WTC11 (cell line): ENCODE measurements at regions not wholly inside any gene's neighbourhood (a gene's known extent, or its start where the extent isn't known, plus 50 kb on each side); places are given as distances from the start of the nearest gene placed in this dataset.

Experiments
- ATAC-seq: fragments of 200-7000 bp; cut with Tn5 transposase; 2 replicates; pipeline ENCODE4 v1.10.0; 2021; ENCODE audit warnings: mild to moderate bottlenecking, moderate library complexity
- CTCF ChIA-PET: fragments of 300-600 bp; sonication (Branson Sonifier 250); formaldehyde crosslinking; loops from one replicate; lab custom pipeline; 2021; ENCODE audit warnings: antibody characterized with exemption; lab: Charles Lee
- POLR2A ChIA-PET: fragments of 350-600 bp; sonication (Branson Sonifier 250); formaldehyde crosslinking; loops from one replicate; lab custom pipeline; 2021; ENCODE audit warnings: antibody characterized with exemption; lab: Charles Lee
- DNase-seq: peaks from one replicate; pipeline ENCODE4 v3.0.0; 2021; ENCODE audit warnings: low spot score
- H3K27ac Mint-ChIP-seq: 2 replicates; pipeline ENCODE4 v1.8.0; 2021; ENCODE audit warnings: mixed read lengths
- H3K27me3 Mint-ChIP-seq: 2 replicates; pipeline ENCODE4 v1.8.0; 2021; ENCODE audit warnings: low read depth, mild to moderate bottlenecking, moderate library complexity, mixed read lengths
- H3K36me3 Mint-ChIP-seq: 2 replicates; pipeline ENCODE4 v1.8.0; 2021; ENCODE audit warnings: mixed read lengths
- H3K4me1 Mint-ChIP-seq: 2 replicates; pipeline ENCODE4 v1.8.0; 2022; ENCODE audit warnings: mixed read lengths
- H3K4me3 Mint-ChIP-seq: 2 replicates; pipeline ENCODE4 v1.8.0; 2021; ENCODE audit warnings: mild to moderate bottlenecking, moderate library complexity, mixed read lengths
- H3K9me3 Mint-ChIP-seq: 2 replicates; pipeline ENCODE4 v1.8.0; 2021; ENCODE audit warnings: mixed read lengths
- ESRRA ChIP-seq: sonication (generic); formaldehyde crosslinking; IDR thresholded peaks from 2 replicates; pipeline ENCODE4 v1.8.1; 2022; ENCODE audit warnings: mild to moderate bottlenecking, missing genetic modification reagents, borderline replicate concordance
- GRHL2 ChIP-seq: fragments of 250-450 bp; sonication (Bioruptor Pico); IDR thresholded peaks from 2 replicates; pipeline ENCODE4 v1.8.0; 2022; ENCODE audit warnings: mild to moderate bottlenecking, moderate library complexity; ENCODE audit not compliant: insufficient replicate concordance, severe bottlenecking
- IRF2 ChIP-seq: sonication (generic); formaldehyde crosslinking; IDR thresholded peaks from 2 replicates; pipeline ENCODE4 v1.8.0; 2022; ENCODE audit warnings: low read depth, missing genetic modification reagents, borderline replicate concordance
- JUN ChIP-seq: sonication (generic); formaldehyde crosslinking; IDR thresholded peaks from 2 replicates; pipeline ENCODE4 v1.8.0; 2023; ENCODE audit warnings: mild to moderate bottlenecking, missing genetic modification reagents
- MYBL2 ChIP-seq: sonication (generic); formaldehyde crosslinking; IDR thresholded peaks from 2 replicates; pipeline ENCODE4 v1.8.1; 2023; ENCODE audit warnings: mild to moderate bottlenecking, moderate library complexity, missing genetic modification reagents
- NFE2L1 ChIP-seq: sonication (generic); formaldehyde crosslinking; IDR thresholded peaks from 2 replicates; pipeline ENCODE4 v1.8.1; 2023; ENCODE audit warnings: missing genetic modification reagents
- NFYB ChIP-seq: sonication (generic); formaldehyde crosslinking; conservative IDR thresholded peaks from 2 replicates; pipeline ENCODE4 v1.8.0; 2022; ENCODE audit warnings: low read depth, missing genetic modification reagents
- NR3C1 ChIP-seq: sonication (generic); formaldehyde crosslinking; conservative IDR thresholded peaks from 2 replicates; pipeline ENCODE4 v1.8.1; 2023; ENCODE audit warnings: low read depth, mild to moderate bottlenecking, missing genetic modification reagents
- ZNF232 ChIP-seq: sonication (generic); formaldehyde crosslinking; IDR thresholded peaks from 2 replicates; pipeline ENCODE4 v1.8.0; 2022; ENCODE audit warnings: mild to moderate bottlenecking, missing genetic modification reagents
- ZNF317 ChIP-seq: sonication (generic); formaldehyde crosslinking; IDR thresholded peaks from 2 replicates; pipeline ENCODE4 v1.8.1; 2023; ENCODE audit warnings: low read depth, mild to moderate bottlenecking, moderate library complexity, missing genetic modification reagents, borderline replicate concordance
- TF ChIP-seq, protein P1 (sequence below): sonication (generic); formaldehyde crosslinking; IDR thresholded peaks from 2 replicates; pipeline ENCODE4 v1.8.1; 2023; ENCODE audit warnings: mild to moderate bottlenecking, moderate library complexity, missing genetic modification reagents
- TF ChIP-seq, protein P2 (sequence below): sonication (generic); formaldehyde crosslinking; IDR thresholded peaks from 2 replicates; pipeline ENCODE4 v1.8.0; 2022; ENCODE audit warnings: mild to moderate bottlenecking, missing genetic modification reagents
- TF ChIP-seq, protein P3 (sequence below): fragments of 250-450 bp; sonication (Bioruptor Pico); IDR thresholded peaks from 2 replicates; pipeline ENCODE4 v2.1.2; 2022; ENCODE audit warnings: mild to moderate bottlenecking, moderate library complexity
- TF ChIP-seq, protein P4 (sequence below): sonication (generic); formaldehyde crosslinking; IDR thresholded peaks from 2 replicates; pipeline ENCODE4 v1.8.0; 2022; ENCODE audit warnings: mild to moderate bottlenecking, missing genetic modification reagents
- TF ChIP-seq, protein P5 (sequence below): sonication (generic); formaldehyde crosslinking; IDR thresholded peaks from 2 replicates; pipeline ENCODE4 v1.8.1; 2022; ENCODE audit warnings: mild to moderate bottlenecking, moderate library complexity, missing genetic modification reagents
- TF ChIP-seq, protein P6 (sequence below): sonication (generic); formaldehyde crosslinking; IDR thresholded peaks from 2 replicates; pipeline ENCODE4 v1.8.0; 2023; ENCODE audit warnings: mild to moderate bottlenecking, missing genetic modification reagents
- TF ChIP-seq, protein P7 (sequence below): sonication (generic); formaldehyde crosslinking; IDR thresholded peaks from 2 replicates; pipeline ENCODE4 v1.8.0; 2023; ENCODE audit warnings: missing genetic modification reagents, mild to moderate bottlenecking, borderline replicate concordance
- TF ChIP-seq, protein P8 (sequence below): sonication (generic); formaldehyde crosslinking; IDR thresholded peaks from 2 replicates; pipeline ENCODE4 v1.8.1; 2023; ENCODE audit warnings: mild to moderate bottlenecking, missing genetic modification reagents, moderate library complexity

DNA sequence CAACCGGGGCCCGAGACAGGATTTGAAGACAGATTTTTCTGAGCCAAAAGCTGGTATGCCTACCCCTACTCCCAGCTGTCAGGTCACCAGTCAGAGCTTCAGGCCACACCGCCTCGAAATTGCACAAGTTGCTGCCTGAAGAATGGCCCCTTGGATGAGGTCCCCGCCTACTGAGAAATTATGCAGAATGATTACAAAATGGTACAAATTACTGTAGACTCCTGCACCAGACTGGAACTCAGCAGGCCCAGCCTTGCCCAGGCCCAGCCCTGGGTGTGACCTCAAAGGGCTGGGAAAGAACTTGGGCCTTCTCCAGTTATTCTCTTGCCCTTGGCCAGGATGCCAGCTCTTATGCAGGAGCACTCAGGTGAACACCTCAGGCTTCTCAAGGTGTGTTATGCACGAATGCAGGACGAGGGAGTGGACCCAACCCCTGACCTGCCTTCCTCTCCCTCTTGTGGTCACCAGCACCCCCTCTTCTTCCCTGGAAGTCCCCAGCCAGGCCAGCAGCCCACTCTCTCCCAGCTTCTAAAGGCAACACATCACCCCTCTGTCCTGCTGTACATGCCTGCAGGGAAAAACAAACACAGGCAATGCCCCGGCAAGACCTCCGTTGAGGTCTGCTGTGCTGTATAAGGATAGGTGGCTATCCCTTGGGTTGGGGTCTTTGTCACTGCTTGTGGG is 88.7 kb upstream of the NAA20 start:
- Mint-ChIP-seq H3K27me3 (no peaks in the 10 kb centered on the region; the same call in 1 of the 2 replicates), H3K4me3 (no peak overlapping the region), H3K4me1 (peaks cover 13% of the 10 kb centered on the region), H3K36me3 (no peaks in the 10 kb centered on the region), H3K27ac (no peak overlapping the region), H3K9me3 (no peaks in the 10 kb centered on the region)
- CTCF ChIA-PET = no interaction called here
- no peak for DNase-seq
- no peak for TF ChIP-seq ESRRA
- TF ChIP-seq IRF2 (CRISPR knock-in tag) = no peak
- no peak for TF ChIP-seq NFYB (CRISPR knock-in tag)
- TF ChIP-seq, protein P1, sequence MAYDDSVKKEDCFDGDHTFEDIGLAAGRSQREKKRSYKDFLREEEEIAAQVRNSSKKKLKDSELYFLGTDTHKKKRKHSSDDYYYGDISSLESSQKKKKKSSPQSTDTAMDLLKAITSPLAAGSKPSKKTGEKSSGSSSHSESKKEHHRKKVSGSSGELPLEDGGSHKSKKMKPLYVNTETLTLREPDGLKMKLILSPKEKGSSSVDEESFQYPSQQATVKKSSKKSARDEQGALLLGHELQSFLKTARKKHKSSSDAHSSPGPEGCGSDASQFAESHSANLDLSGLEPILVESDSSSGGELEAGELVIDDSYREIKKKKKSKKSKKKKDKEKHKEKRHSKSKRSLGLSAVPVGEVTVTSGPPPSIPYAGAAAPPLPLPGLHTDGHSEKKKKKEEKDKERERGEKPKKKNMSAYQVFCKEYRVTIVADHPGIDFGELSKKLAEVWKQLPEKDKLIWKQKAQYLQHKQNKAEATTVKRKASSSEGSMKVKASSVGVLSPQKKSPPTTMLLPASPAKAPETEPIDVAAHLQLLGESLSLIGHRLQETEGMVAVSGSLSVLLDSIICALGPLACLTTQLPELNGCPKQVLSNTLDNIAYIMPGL = no peak
- TF ChIP-seq, protein P2, sequence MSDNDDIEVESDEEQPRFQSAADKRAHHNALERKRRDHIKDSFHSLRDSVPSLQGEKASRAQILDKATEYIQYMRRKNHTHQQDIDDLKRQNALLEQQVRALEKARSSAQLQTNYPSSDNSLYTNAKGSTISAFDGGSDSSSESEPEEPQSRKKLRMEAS (CRISPR knock-in tag) = no peak
- TF ChIP-seq, protein P3, sequence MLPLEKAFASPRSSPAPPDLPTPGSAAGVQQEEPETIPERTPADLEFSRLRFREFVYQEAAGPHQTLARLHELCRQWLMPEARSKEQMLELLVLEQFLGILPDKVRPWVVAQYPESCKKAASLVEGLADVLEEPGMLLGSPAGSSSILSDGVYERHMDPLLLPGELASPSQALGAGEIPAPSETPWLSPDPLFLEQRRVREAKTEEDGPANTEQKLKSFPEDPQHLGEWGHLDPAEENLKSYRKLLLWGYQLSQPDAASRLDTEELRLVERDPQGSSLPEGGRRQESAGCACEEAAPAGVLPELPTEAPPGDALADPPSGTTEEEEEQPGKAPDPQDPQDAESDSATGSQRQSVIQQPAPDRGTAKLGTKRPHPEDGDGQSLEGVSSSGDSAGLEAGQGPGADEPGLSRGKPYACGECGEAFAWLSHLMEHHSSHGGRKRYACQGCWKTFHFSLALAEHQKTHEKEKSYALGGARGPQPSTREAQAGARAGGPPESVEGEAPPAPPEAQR (CRISPR knock-in tag) = no peak
- TF ChIP-seq, protein P4, sequence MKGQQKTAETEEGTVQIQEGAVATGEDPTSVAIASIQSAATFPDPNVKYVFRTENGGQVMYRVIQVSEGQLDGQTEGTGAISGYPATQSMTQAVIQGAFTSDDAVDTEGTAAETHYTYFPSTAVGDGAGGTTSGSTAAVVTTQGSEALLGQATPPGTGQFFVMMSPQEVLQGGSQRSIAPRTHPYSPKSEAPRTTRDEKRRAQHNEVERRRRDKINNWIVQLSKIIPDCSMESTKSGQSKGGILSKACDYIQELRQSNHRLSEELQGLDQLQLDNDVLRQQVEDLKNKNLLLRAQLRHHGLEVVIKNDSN (CRISPR knock-in tag) = no peak
- TF ChIP-seq, protein P5, sequence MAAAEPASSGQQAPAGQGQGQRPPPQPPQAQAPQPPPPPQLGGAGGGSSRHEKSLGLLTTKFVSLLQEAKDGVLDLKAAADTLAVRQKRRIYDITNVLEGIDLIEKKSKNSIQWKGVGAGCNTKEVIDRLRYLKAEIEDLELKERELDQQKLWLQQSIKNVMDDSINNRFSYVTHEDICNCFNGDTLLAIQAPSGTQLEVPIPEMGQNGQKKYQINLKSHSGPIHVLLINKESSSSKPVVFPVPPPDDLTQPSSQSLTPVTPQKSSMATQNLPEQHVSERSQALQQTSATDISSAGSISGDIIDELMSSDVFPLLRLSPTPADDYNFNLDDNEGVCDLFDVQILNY (CRISPR knock-in tag) = no peak
- TF ChIP-seq, protein P6, sequence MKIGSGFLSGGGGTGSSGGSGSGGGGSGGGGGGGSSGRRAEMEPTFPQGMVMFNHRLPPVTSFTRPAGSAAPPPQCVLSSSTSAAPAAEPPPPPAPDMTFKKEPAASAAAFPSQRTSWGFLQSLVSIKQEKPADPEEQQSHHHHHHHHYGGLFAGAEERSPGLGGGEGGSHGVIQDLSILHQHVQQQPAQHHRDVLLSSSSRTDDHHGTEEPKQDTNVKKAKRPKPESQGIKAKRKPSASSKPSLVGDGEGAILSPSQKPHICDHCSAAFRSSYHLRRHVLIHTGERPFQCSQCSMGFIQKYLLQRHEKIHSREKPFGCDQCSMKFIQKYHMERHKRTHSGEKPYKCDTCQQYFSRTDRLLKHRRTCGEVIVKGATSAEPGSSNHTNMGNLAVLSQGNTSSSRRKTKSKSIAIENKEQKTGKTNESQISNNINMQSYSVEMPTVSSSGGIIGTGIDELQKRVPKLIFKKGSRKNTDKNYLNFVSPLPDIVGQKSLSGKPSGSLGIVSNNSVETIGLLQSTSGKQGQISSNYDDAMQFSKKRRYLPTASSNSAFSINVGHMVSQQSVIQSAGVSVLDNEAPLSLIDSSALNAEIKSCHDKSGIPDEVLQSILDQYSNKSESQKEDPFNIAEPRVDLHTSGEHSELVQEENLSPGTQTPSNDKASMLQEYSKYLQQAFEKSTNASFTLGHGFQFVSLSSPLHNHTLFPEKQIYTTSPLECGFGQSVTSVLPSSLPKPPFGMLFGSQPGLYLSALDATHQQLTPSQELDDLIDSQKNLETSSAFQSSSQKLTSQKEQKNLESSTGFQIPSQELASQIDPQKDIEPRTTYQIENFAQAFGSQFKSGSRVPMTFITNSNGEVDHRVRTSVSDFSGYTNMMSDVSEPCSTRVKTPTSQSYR (CRISPR knock-in tag) = no peak
- no peak for TF ChIP-seq GRHL2 (CRISPR knock-in tag)
- no peak for TF ChIP-seq JUN (CRISPR knock-in tag)
- no peak for TF ChIP-seq NFE2L1 (CRISPR knock-in tag)
- no peak for TF ChIP-seq ZNF232 (CRISPR knock-in tag)
- no peak for TF ChIP-seq NR3C1 (CRISPR knock-in tag)
- TF ChIP-seq, protein P7, sequence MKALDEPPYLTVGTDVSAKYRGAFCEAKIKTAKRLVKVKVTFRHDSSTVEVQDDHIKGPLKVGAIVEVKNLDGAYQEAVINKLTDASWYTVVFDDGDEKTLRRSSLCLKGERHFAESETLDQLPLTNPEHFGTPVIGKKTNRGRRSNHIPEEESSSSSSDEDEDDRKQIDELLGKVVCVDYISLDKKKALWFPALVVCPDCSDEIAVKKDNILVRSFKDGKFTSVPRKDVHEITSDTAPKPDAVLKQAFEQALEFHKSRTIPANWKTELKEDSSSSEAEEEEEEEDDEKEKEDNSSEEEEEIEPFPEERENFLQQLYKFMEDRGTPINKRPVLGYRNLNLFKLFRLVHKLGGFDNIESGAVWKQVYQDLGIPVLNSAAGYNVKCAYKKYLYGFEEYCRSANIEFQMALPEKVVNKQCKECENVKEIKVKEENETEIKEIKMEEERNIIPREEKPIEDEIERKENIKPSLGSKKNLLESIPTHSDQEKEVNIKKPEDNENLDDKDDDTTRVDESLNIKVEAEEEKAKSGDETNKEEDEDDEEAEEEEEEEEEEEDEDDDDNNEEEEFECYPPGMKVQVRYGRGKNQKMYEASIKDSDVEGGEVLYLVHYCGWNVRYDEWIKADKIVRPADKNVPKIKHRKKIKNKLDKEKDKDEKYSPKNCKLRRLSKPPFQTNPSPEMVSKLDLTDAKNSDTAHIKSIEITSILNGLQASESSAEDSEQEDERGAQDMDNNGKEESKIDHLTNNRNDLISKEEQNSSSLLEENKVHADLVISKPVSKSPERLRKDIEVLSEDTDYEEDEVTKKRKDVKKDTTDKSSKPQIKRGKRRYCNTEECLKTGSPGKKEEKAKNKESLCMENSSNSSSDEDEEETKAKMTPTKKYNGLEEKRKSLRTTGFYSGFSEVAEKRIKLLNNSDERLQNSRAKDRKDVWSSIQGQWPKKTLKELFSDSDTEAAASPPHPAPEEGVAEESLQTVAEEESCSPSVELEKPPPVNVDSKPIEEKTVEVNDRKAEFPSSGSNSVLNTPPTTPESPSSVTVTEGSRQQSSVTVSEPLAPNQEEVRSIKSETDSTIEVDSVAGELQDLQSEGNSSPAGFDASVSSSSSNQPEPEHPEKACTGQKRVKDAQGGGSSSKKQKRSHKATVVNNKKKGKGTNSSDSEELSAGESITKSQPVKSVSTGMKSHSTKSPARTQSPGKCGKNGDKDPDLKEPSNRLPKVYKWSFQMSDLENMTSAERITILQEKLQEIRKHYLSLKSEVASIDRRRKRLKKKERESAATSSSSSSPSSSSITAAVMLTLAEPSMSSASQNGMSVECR (CRISPR knock-in tag) = no peak
- TF ChIP-seq, protein P8, sequence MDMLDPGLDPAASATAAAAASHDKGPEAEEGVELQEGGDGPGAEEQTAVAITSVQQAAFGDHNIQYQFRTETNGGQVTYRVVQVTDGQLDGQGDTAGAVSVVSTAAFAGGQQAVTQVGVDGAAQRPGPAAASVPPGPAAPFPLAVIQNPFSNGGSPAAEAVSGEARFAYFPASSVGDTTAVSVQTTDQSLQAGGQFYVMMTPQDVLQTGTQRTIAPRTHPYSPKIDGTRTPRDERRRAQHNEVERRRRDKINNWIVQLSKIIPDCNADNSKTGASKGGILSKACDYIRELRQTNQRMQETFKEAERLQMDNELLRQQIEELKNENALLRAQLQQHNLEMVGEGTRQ (CRISPR knock-in tag) = no peak
- TF ChIP-seq ZNF317 (CRISPR knock-in tag) = no peak
- no peak for TF ChIP-seq MYBL2 (CRISPR knock-in tag)
- TF ChIP-seq, all 79 proteins: peak for 0
- POLR2A ChIA-PET = no interaction called here
- ATAC-seq = no peak
